Neuronal stem cell (in vitro differentiated cells): ENCODE measurements at regions not wholly inside any gene's neighbourhood (a gene's known extent, or its start where the extent isn't known, plus 50 kb on each side); places are given as distances from the start of the nearest gene placed in this dataset.

Experiments
- DNase-seq: peaks from one replicate; pipeline ENCODE4 v3.0.0-alpha.2; 2013; ENCODE audit warnings: low spot score
- H2AFZ ChIP-seq: one replicate; pipeline ENCODE4 v1.6.1; 2013; ENCODE audit warnings: mild to moderate bottlenecking, low read length, inconsistent platforms
- H2AK5ac ChIP-seq: 2 replicates; pipeline ENCODE4 v1.6.1; 2013; ENCODE audit warnings: low read depth, mild to moderate bottlenecking, inconsistent platforms, low read length, moderate library complexity, mixed read lengths
- H2BK120ac ChIP-seq: 2 replicates; pipeline ENCODE4 v1.6.1; 2013; ENCODE audit warnings: low read depth, mild to moderate bottlenecking, inconsistent platforms, low read length, moderate library complexity, mixed read lengths
- H2BK12ac ChIP-seq: one replicate; pipeline ENCODE4 v1.6.1; 2013; ENCODE audit warnings: low read length, inconsistent platforms
- H2BK15ac ChIP-seq: 2 replicates; pipeline ENCODE4 v1.6.1; 2013; ENCODE audit warnings: mild to moderate bottlenecking, low read length, inconsistent platforms, mixed read lengths
- H2BK5ac ChIP-seq: one replicate; pipeline ENCODE4 v1.6.1; 2013; ENCODE audit warnings: inconsistent platforms, mild to moderate bottlenecking, low read length, moderate library complexity
- H3K14ac ChIP-seq: one replicate; pipeline ENCODE4 v1.6.1; 2013; ENCODE audit warnings: low read length, inconsistent platforms
- H3K18ac ChIP-seq: 2 replicates; pipeline ENCODE4 v1.6.1; 2013; ENCODE audit warnings: low read length, inconsistent platforms
- H3K23ac ChIP-seq: 2 replicates; pipeline ENCODE4 v1.6.1; 2013; ENCODE audit warnings: low read depth, mild to moderate bottlenecking, mixed read lengths, low read length, inconsistent platforms; ENCODE audit not compliant: poor library complexity
- H3K27ac ChIP-seq: replicated peaks from 3 replicates; pipeline ENCODE4 v1.5.1; 2013; ENCODE audit warnings: low read length, inconsistent platforms
- H3K27me3 ChIP-seq, 3 experiments: 2 replicates each; pipeline ENCODE4 v1.6.1; 2013; ENCODE audit warnings: low read length in 3 of 3, mild to moderate bottlenecking in 2 of 3, inconsistent platforms in 1 of 3, low read depth in 1 of 3, mixed read lengths in 1 of 3, moderate library complexity in 1 of 3; ENCODE audit not compliant: control insufficient read depth in 3 of 3, insufficient read depth in 3 of 3
- H3K36me3 ChIP-seq, 2 donors: replicated peaks in 1 of 2; 2 replicates each; pipeline ENCODE4 v1.6.1; 2013; ENCODE audit warnings: low read length in 2 of 2; ENCODE audit not compliant: control insufficient read depth in 2 of 2, insufficient read depth in 2 of 2
- H3K4ac ChIP-seq: 2 replicates; pipeline ENCODE4 v1.6.1; 2013; ENCODE audit warnings: inconsistent platforms, mild to moderate bottlenecking, low read length, moderate library complexity
- H3K4me1 ChIP-seq, 2 donors: 1 replicate in 1 of 2; 2 replicates in 1 of 2; pipeline ENCODE4 v1.6.1; 2013; ENCODE audit warnings: low read length in 2 of 2, low read depth in 1 of 2; ENCODE audit not compliant: control insufficient read depth in 2 of 2, insufficient read depth in 1 of 2
- H3K4me2 ChIP-seq: one replicate; pipeline ENCODE4 v1.6.1; 2013; ENCODE audit warnings: mild to moderate bottlenecking, low read length, inconsistent platforms; ENCODE audit not compliant: insufficient read depth, poor library complexity, severe bottlenecking
- H3K4me3 ChIP-seq, 2 donors: 2 replicates each; pipeline ENCODE4 v1.5.1; 2013; ENCODE audit warnings: low read length in 2 of 2, mild to moderate bottlenecking in 2 of 2, inconsistent platforms in 1 of 2, moderate library complexity in 1 of 2
- H3K79me1 ChIP-seq: one replicate; pipeline ENCODE4 v1.6.1; 2013; ENCODE audit warnings: low read depth, mild to moderate bottlenecking, inconsistent platforms, low read length, moderate library complexity
- H3K9ac ChIP-seq: one replicate; pipeline ENCODE4 v1.6.1; 2013; ENCODE audit warnings: mild to moderate bottlenecking, low read depth, low read length, inconsistent platforms; ENCODE audit not compliant: poor library complexity
- H3K9me3 ChIP-seq, 2 donors: replicated peaks in 1 of 2; 2 replicates each; pipeline versions ENCODE3 to v1.6.1; 2013; ENCODE audit warnings: low read length in 2 of 2, mild to moderate bottlenecking in 2 of 2, inconsistent platforms in 1 of 2, low read depth in 1 of 2, mixed read lengths in 1 of 2, moderate library complexity in 1 of 2; ENCODE audit not compliant: control insufficient read depth in 2 of 2, insufficient read depth in 1 of 2
- H4K8ac ChIP-seq: one replicate; pipeline ENCODE4 v1.6.1; 2013; ENCODE audit warnings: low read depth, mild to moderate bottlenecking, inconsistent platforms, low read length, moderate library complexity
- H4K91ac ChIP-seq: one replicate; pipeline ENCODE4 v1.6.1; 2013; ENCODE audit warnings: low read length, low read depth, mild to moderate bottlenecking, inconsistent platforms; ENCODE audit not compliant: poor library complexity
- WGBS, 2 donors: extraction: QIAGEN DNeasy Blood & Tissue Kit; methylation state at CpG; one replicate each; pipeline ENCODE4 v1.1.7; 2013; ENCODE audit warnings: missing lambda C conversion rate in 2 of 2, mixed read lengths in 1 of 2; ENCODE audit not compliant: insufficient read length in 2 of 2, insufficient replicate concordance in 1 of 2; ENCODE audit errors: extremely low coverage in 2 of 2; 5-methylcytosine and 5-hydroxymethylcytosine counted together

- Histone ChIP-seq H2BK12ac (no peak overlapping the region), H3K4ac (no peak overlapping the region), H3K9me3 (no peaks in the 10 kb centered on the region), H3K14ac (no peak overlapping the region), H3K4me1 (peaks cover 5% of the 10 kb centered on the region in 2 donors), H2AFZ (peak overlapping the region; percentile 61), H3K9ac (no peak overlapping the region), H3K27me3 (no peaks in the 10 kb centered on the region), H4K91ac (no peak overlapping the region), H2BK15ac (no peak overlapping the region), H2BK120ac (no peak overlapping the region), H3K4me3 (no peak overlapping the region), H3K23ac (no peak overlapping the region), H3K36me3 (no peaks in the 10 kb centered on the region), H3K18ac (peak overlapping the region; percentile 77), H3K79me1 (no peaks in the 10 kb centered on the region), H4K8ac (no peak overlapping the region), H2AK5ac (no peak overlapping the region), H2BK5ac (no peak overlapping the region), H3K4me2 (no peak overlapping the region), H3K27ac (peak overlapping the region; percentile 38)
- peak; percentile 23 for DNase-seq
- WGBS, 2 donors, result no CpG with 5 or more reads among the region's 3 CpGs
These were observed 607.6 kb upstream of the MAN1A1 start for GRCh38 chr6:119957195-119957594.

GRCh38 chr6:119952696-119953095 is 603.1 kb upstream of the MAN1A1 start:
- no CpG with 5 or more reads among the region's 3 CpGs for WGBS, 2 donors
- no peak overlapping the region for H3K23ac ChIP-seq
- H4K8ac ChIP-seq, result no peak overlapping the region

GRCh38 chr6:119950681-119951080 is 601.1 kb upstream of the MAN1A1 start:
- Histone ChIP-seq H4K8ac (no peak overlapping the region), H3K4me1 (no peaks in the 10 kb centered on the region), H3K4me2 (no peak overlapping the region), H3K27me3 (no peaks in the 10 kb centered on the region), H2BK15ac (no peak overlapping the region), H3K4ac (no peak overlapping the region), H2BK12ac (no peak overlapping the region), H3K79me1 (no peaks in the 10 kb centered on the region), H2BK5ac (no peak overlapping the region), H3K9me3 (no peaks in the 10 kb centered on the region), H2BK120ac (no peak overlapping the region), H3K14ac (no peak overlapping the region), H3K27ac (no peak overlapping the region), H3K36me3 (no peaks in the 10 kb centered on the region), H3K23ac (no peak overlapping the region), H3K18ac (no peak overlapping the region), H3K9ac (no peak overlapping the region), H2AFZ (no peak overlapping the region), H2AK5ac (no peak overlapping the region), H3K4me3 (no peak overlapping the region), H4K91ac (no peak overlapping the region)
- DNase-seq, result no peak

More at GRCh38 chr6:119952696-119953095, 603.1 kb upstream of the MAN1A1 start:
- no peaks in the 10 kb centered on the region for H3K36me3 ChIP-seq
- no peak overlapping the region for H3K4me2 ChIP-seq
- no peak overlapping the region for H3K18ac ChIP-seq
- H2AK5ac ChIP-seq, result no peak overlapping the region
- H3K9me3 ChIP-seq, result no peaks in the 10 kb centered on the region
- H3K4me3 ChIP-seq, result no peak overlapping the region
- H3K9ac ChIP-seq, result no peak overlapping the region
- H2BK12ac ChIP-seq, result no peak overlapping the region
- H2BK5ac ChIP-seq, result no peak overlapping the region
- no peaks in the 10 kb centered on the region for H3K27me3 ChIP-seq
- no peak for DNase-seq
- H3K27ac ChIP-seq, result no peak overlapping the region
- peaks cover 5% of the 10 kb centered on the region in 2 donors for H3K4me1 ChIP-seq
- H3K79me1 ChIP-seq, result no peaks in the 10 kb centered on the region
- H2AFZ ChIP-seq, result no peak overlapping the region
- H2BK15ac ChIP-seq, result no peak overlapping the region
- H4K91ac ChIP-seq, result no peak overlapping the region
- H3K14ac ChIP-seq, result no peak overlapping the region
- no peak overlapping the region for H3K4ac ChIP-seq
- H2BK120ac ChIP-seq, result no peak overlapping the region

- H2BK120ac ChIP-seq, result no peak overlapping the region
- H2BK12ac ChIP-seq, result no peak overlapping the region
- H4K91ac ChIP-seq, result no peak overlapping the region
- H2BK15ac ChIP-seq, result no peak overlapping the region
- no peak overlapping the region for H3K23ac ChIP-seq
- no peak overlapping the region for H3K4me3 ChIP-seq
- no peak overlapping the region for H3K9ac ChIP-seq
- no peaks in the 10 kb centered on the region for H3K9me3 ChIP-seq
- H2AFZ ChIP-seq, result no peak overlapping the region
- no peaks in the 10 kb centered on the region for H3K4me1 ChIP-seq
- no peak overlapping the region for H3K18ac ChIP-seq
- no peak overlapping the region for H3K27ac ChIP-seq
- no CpG with 5 or more reads among the region's 3 CpGs for WGBS, 2 donors
- no peaks in the 10 kb centered on the region for H3K79me1 ChIP-seq
- H4K8ac ChIP-seq, result peak overlapping the region; percentile 70
- H2BK5ac ChIP-seq, result no peak overlapping the region
- H2AK5ac ChIP-seq, result no peak overlapping the region
- DNase-seq, result no peak
- no peak overlapping the region for H3K4me2 ChIP-seq
- H3K14ac ChIP-seq, result no peak overlapping the region
- no peaks in the 10 kb centered on the region for H3K27me3 ChIP-seq
- no peaks in the 10 kb centered on the region for H3K36me3 ChIP-seq
- no peak overlapping the region for H3K4ac ChIP-seq
These were observed 592.7 kb upstream of the MAN1A1 start for GRCh38 chr6:119942078-119942752.
